Glutamatergic neuron (in vitro differentiated cells): ENCODE measurements at regions not wholly inside any gene's neighbourhood (a gene's known extent, or its start where the extent isn't known, plus 50 kb on each side); places are given as distances from the start of the nearest gene placed in this dataset.

Experiments
- DNase-seq: peaks from one replicate; pipeline ENCODE4 v3.0.0; 2022
- H3K27ac Mint-ChIP-seq: one replicate; pipeline ENCODE4 v1.8.0; 2020; ENCODE audit warnings: mild to moderate bottlenecking, mixed read lengths, inconsistent platforms; ENCODE audit not compliant: unreplicated experiment
- H3K27me3 Mint-ChIP-seq: one replicate; pipeline ENCODE4 v1.8.0; 2020; ENCODE audit warnings: mild to moderate bottlenecking, moderate library complexity, mixed read lengths, inconsistent platforms; ENCODE audit not compliant: unreplicated experiment
- H3K36me3 Mint-ChIP-seq: one replicate; pipeline ENCODE4 v1.8.0; 2020; ENCODE audit warnings: mild to moderate bottlenecking, mixed read lengths, inconsistent platforms; ENCODE audit not compliant: unreplicated experiment
- H3K4me1 Mint-ChIP-seq: one replicate; pipeline ENCODE4 v1.8.0; 2020; ENCODE audit warnings: mild to moderate bottlenecking, low read depth, mixed read lengths, inconsistent platforms; ENCODE audit not compliant: unreplicated experiment
- H3K4me3 Mint-ChIP-seq: one replicate; pipeline ENCODE4 v1.8.0; 2020; ENCODE audit warnings: mild to moderate bottlenecking, mixed read lengths, inconsistent platforms; ENCODE audit not compliant: unreplicated experiment
- H3K9me3 Mint-ChIP-seq: one replicate; pipeline ENCODE4 v1.8.0; 2020; ENCODE audit warnings: mild to moderate bottlenecking, moderate library complexity, mixed read lengths, inconsistent platforms; ENCODE audit not compliant: unreplicated experiment
- CTCF ChIP-seq: fragments of 200-600 bp; sonication (generic); IDR thresholded peaks from one replicate; pipeline ENCODE4 v1.5.0; 2021; ENCODE audit not compliant: partially characterized antibody, unreplicated experiment

- TF ChIP-seq CTCF, result no peak
- Mint-ChIP-seq H3K36me3 (no peaks in the 10 kb centered on the region), H3K9me3 (peaks cover 2% of the 10 kb centered on the region), H3K4me3 (no peak overlapping the region), H3K27ac (no peak overlapping the region), H3K4me1 (peaks cover 18% of the 10 kb centered on the region), H3K27me3 (peaks cover 2% of the 10 kb centered on the region)
- DNase-seq, result no peak
Observed at GRCh38 chr2:196435189-196435588, 204.3 kb upstream of the CCDC150 start.

GRCh38 chr2:196437626-196438025 is 201.9 kb upstream of the CCDC150 start:
- peaks cover 2% of the 10 kb centered on the region for H3K27me3 Mint-ChIP-seq
- no peak overlapping the region for H3K4me3 Mint-ChIP-seq
- H3K27ac Mint-ChIP-seq, result no peak overlapping the region
- H3K9me3 Mint-ChIP-seq, result peaks cover 4% of the 10 kb centered on the region
- TF ChIP-seq CTCF, result no peak
- no peak for DNase-seq
- H3K36me3 Mint-ChIP-seq, result no peaks in the 10 kb centered on the region
- H3K4me1 Mint-ChIP-seq, result peaks cover 24% of the 10 kb centered on the region

GRCh38 chr2:196439760-196440159 is 199.8 kb upstream of the CCDC150 start:
- TF ChIP-seq CTCF, result no peak
- H3K9me3 Mint-ChIP-seq, result peaks cover 4% of the 10 kb centered on the region
- peak overlapping the region; percentile 27 for H3K4me3 Mint-ChIP-seq
- DNase-seq, result no peak
- no peaks in the 10 kb centered on the region for H3K36me3 Mint-ChIP-seq
- H3K27ac Mint-ChIP-seq, result peak overlapping the region; percentile 4
- H3K27me3 Mint-ChIP-seq, result peaks cover 2% of the 10 kb centered on the region
- H3K4me1 Mint-ChIP-seq, result peaks cover 27% of the 10 kb centered on the region

GRCh38 chr2:196440413-196440812 is 199.1 kb upstream of the CCDC150 start:
- H3K27me3 Mint-ChIP-seq, result peaks cover 2% of the 10 kb centered on the region
- H3K36me3 Mint-ChIP-seq, result no peaks in the 10 kb centered on the region
- H3K4me1 Mint-ChIP-seq, result peaks cover 27% of the 10 kb centered on the region
- DNase-seq, result no peak
- peaks cover 4% of the 10 kb centered on the region for H3K9me3 Mint-ChIP-seq
- H3K27ac Mint-ChIP-seq, result peak overlapping the region; percentile 59
- H3K4me3 Mint-ChIP-seq, result peak overlapping the region; percentile 57
- no peak for TF ChIP-seq CTCF

- TF ChIP-seq CTCF, result no peak
- H3K27me3 Mint-ChIP-seq, result peaks cover 2% of the 10 kb centered on the region
- peak overlapping the region; percentile 54 for H3K27ac Mint-ChIP-seq
- DNase-seq, result no peak
- no peak overlapping the region for H3K4me3 Mint-ChIP-seq
- H3K4me1 Mint-ChIP-seq, result peaks cover 27% of the 10 kb centered on the region
- H3K9me3 Mint-ChIP-seq, result peaks cover 4% of the 10 kb centered on the region
- H3K36me3 Mint-ChIP-seq, result no peaks in the 10 kb centered on the region
Observed at GRCh38 chr2:196441527-196441926, 198.0 kb upstream of the CCDC150 start.
